Adipocyte (in vitro differentiated cells): ENCODE measurements at regions not wholly inside any gene's neighbourhood (a gene's known extent, or its start where the extent isn't known, plus 50 kb on each side); places are given as distances from the start of the nearest gene placed in this dataset.

Experiments used
- DNase-seq: peaks from one replicate; pipeline ENCODE4 v3.0.0-alpha.2; 2015; ENCODE audit warnings: low read depth
- H3K27me3 ChIP-seq: replicated peaks from 2 replicates; pipeline ENCODE4 v1.7.0; 2013; ENCODE audit warnings: mild to moderate bottlenecking, low read length, moderate library complexity; ENCODE audit not compliant: control insufficient read depth, insufficient read depth
- H3K36me3 ChIP-seq: 2 replicates; pipeline ENCODE4 v1.7.0; 2013; ENCODE audit warnings: low read length, mild to moderate bottlenecking, moderate library complexity; ENCODE audit not compliant: control insufficient read depth, insufficient read depth, severe bottlenecking
- H3K4me1 ChIP-seq: 2 replicates; pipeline ENCODE4 v1.7.0; 2013; ENCODE audit warnings: mild to moderate bottlenecking, low read length, moderate library complexity; ENCODE audit not compliant: control insufficient read depth, insufficient read depth
- H3K4me3 ChIP-seq: 2 replicates; pipeline ENCODE4 v1.7.0; 2013; ENCODE audit warnings: mild to moderate bottlenecking, low read length, moderate library complexity
- H3K9ac ChIP-seq: 2 replicates; pipeline ENCODE4 v1.7.0; 2013; ENCODE audit warnings: mild to moderate bottlenecking, low read length, moderate library complexity
- H3K9me3 ChIP-seq: 2 replicates; pipeline ENCODE4 v1.7.0; 2013; ENCODE audit warnings: mild to moderate bottlenecking, low read length, moderate library complexity; ENCODE audit not compliant: control insufficient read depth

- peaks cover 8% of the 10 kb centered on the region for H3K9me3 ChIP-seq
- H3K9ac ChIP-seq: no peak overlapping the region
- no peak for DNase-seq
- H3K27me3 ChIP-seq: peaks cover 8% of the 10 kb centered on the region
- no peaks in the 10 kb centered on the region for H3K4me1 ChIP-seq
- H3K36me3 ChIP-seq: no peaks in the 10 kb centered on the region
- no peak overlapping the region for H3K4me3 ChIP-seq
These were observed 156.1 kb downstream of the FBLN2 start for GRCh38 chr3:13705051-13705450.

- peaks cover 8% of the 10 kb centered on the region for H3K27me3 ChIP-seq
- peaks cover 8% of the 10 kb centered on the region for H3K9me3 ChIP-seq
- no peaks in the 10 kb centered on the region for H3K36me3 ChIP-seq
- DNase-seq: no peak
- H3K9ac ChIP-seq: no peak overlapping the region
- H3K4me1 ChIP-seq: no peaks in the 10 kb centered on the region
- no peak overlapping the region for H3K4me3 ChIP-seq
These were observed 155.2 kb downstream of the FBLN2 start for GRCh38 chr3:13704174-13704573.

- H3K27me3 ChIP-seq: peaks cover 8% of the 10 kb centered on the region
- H3K9me3 ChIP-seq: peaks cover 3% of the 10 kb centered on the region
- H3K4me3 ChIP-seq: no peak overlapping the region
- H3K4me1 ChIP-seq: no peaks in the 10 kb centered on the region
- DNase-seq: no peak
- no peak overlapping the region for H3K9ac ChIP-seq
- no peaks in the 10 kb centered on the region for H3K36me3 ChIP-seq
These were observed 154.1 kb downstream of the FBLN2 start for GRCh38 chr3:13703071-13703470.

GRCh38 chr3:13702286-13702685 is 153.4 kb downstream of the FBLN2 start:
- no peaks in the 10 kb centered on the region for H3K9me3 ChIP-seq
- no peak for DNase-seq
- H3K4me3 ChIP-seq: no peak overlapping the region
- no peaks in the 10 kb centered on the region for H3K4me1 ChIP-seq
- H3K27me3 ChIP-seq: peaks cover 2% of the 10 kb centered on the region
- no peaks in the 10 kb centered on the region for H3K36me3 ChIP-seq
- H3K9ac ChIP-seq: no peak overlapping the region

- H3K9me3 ChIP-seq: no peaks in the 10 kb centered on the region
- no peaks in the 10 kb centered on the region for H3K36me3 ChIP-seq
- H3K9ac ChIP-seq: no peak overlapping the region
- H3K4me1 ChIP-seq: no peaks in the 10 kb centered on the region
- peaks cover 9% of the 10 kb centered on the region for H3K27me3 ChIP-seq
- DNase-seq: no peak
- H3K4me3 ChIP-seq: no peak overlapping the region
These were observed 152.0 kb downstream of the FBLN2 start for GRCh38 chr3:13700889-13701288.

- no peaks in the 10 kb centered on the region for H3K36me3 ChIP-seq
- H3K9me3 ChIP-seq: no peaks in the 10 kb centered on the region
- peaks cover 10% of the 10 kb centered on the region for H3K27me3 ChIP-seq
- H3K4me1 ChIP-seq: no peaks in the 10 kb centered on the region
- DNase-seq: no peak
- H3K4me3 ChIP-seq: no peak overlapping the region
- no peak overlapping the region for H3K9ac ChIP-seq
These were observed 151.4 kb downstream of the FBLN2 start for GRCh38 chr3:13700362-13700761.

GRCh38 chr3:13696699-13697098 is 147.8 kb downstream of the FBLN2 start:
- Histone ChIP-seq H3K36me3 (no peaks in the 10 kb centered on the region), H3K9ac (no peak overlapping the region), H3K4me1 (no peaks in the 10 kb centered on the region), H3K9me3 (peaks cover 5% of the 10 kb centered on the region), H3K4me3 (no peak overlapping the region), H3K27me3 (peaks cover 14% of the 10 kb centered on the region)
- no peak for DNase-seq

GRCh38 chr3:13693441-13693840 is 144.5 kb downstream of the FBLN2 start:
- no peak overlapping the region for H3K9ac ChIP-seq
- DNase-seq: no peak
- no peaks in the 10 kb centered on the region for H3K36me3 ChIP-seq
- H3K27me3 ChIP-seq: peaks cover 40% of the 10 kb centered on the region
- H3K4me1 ChIP-seq: no peaks in the 10 kb centered on the region
- peaks cover 5% of the 10 kb centered on the region for H3K9me3 ChIP-seq
- H3K4me3 ChIP-seq: no peak overlapping the region

- H3K4me3 ChIP-seq: no peak overlapping the region
- DNase-seq: no peak
These were observed 141.7 kb downstream of the FBLN2 start for GRCh38 chr3:13690636-13691035.

GRCh38 chr3:13689373-13690260 is 140.7 kb downstream of the FBLN2 start:
- no peaks in the 10 kb centered on the region for H3K4me1 ChIP-seq
- DNase-seq: no peak
- H3K4me3 ChIP-seq: no peak overlapping the region
- peaks cover 5% of the 10 kb centered on the region for H3K9me3 ChIP-seq
- H3K36me3 ChIP-seq: no peaks in the 10 kb centered on the region
- peaks cover 50% of the 10 kb centered on the region for H3K27me3 ChIP-seq
- H3K9ac ChIP-seq: no peak overlapping the region

More at GRCh38 chr3:13690636-13691035, 141.7 kb downstream of the FBLN2 start:
- Histone ChIP-seq H3K36me3 (no peaks in the 10 kb centered on the region), H3K9me3 (peaks cover 5% of the 10 kb centered on the region), H3K4me1 (no peaks in the 10 kb centered on the region), H3K9ac (no peak overlapping the region), H3K27me3 (peaks cover 44% of the 10 kb centered on the region)

- Histone ChIP-seq H3K9ac (no peak overlapping the region), H3K27me3 (peaks cover 53% of the 10 kb centered on the region), H3K36me3 (no peaks in the 10 kb centered on the region), H3K4me3 (no peak overlapping the region), H3K4me1 (no peaks in the 10 kb centered on the region), H3K9me3 (peaks cover 5% of the 10 kb centered on the region)
- DNase-seq: no peak
These were observed 139.9 kb downstream of the FBLN2 start for GRCh38 chr3:13688824-13689223.
